ENCODE measurements at regions not wholly inside any gene's neighbourhood (a gene's known extent, or its start where the extent isn't known, plus 50 kb on each side); places are given as distances from the start of the nearest gene placed in this dataset.
A peak's percentile ranks its signal among the peaks of the same experiment; 100 is the strongest.

GRCh38 chr2:142561656-142562055 lies 315.8 kb upstream of the KYNU start:
- Histone ChIP-seq H4K5ac (ENCODE audit: insufficient read length, low read depth, low read length) (no peak overlapping the region), H3K4me1 (ENCODE audit: insufficient read depth, low read length) (no peaks in the 10 kb centered on the region; the same call in 1 of the 2 replicates), H2BK12ac (ENCODE audit: insufficient read length, low read depth, low read length) (no peak overlapping the region), H4K20me1 (ENCODE audit: control insufficient read depth, insufficient read depth, insufficient read length) (no peaks in the 10 kb centered on the region), H3K27me3 (ENCODE audit: insufficient read depth, low read length) (no peaks in the 10 kb centered on the region), H4K8ac (replicated peaks; ENCODE audit: insufficient read length, low read depth, low read length) (no peak overlapping the region), H3K4ac (ENCODE audit: low read depth, low read length) (no peak overlapping the region), H3K9ac (ENCODE audit: extremely low read depth, insufficient read length, low read length) (no peak overlapping the region), H3K79me2 (ENCODE audit: insufficient read depth, low read length) (no peaks in the 10 kb centered on the region), H3K79me1 (ENCODE audit: insufficient read depth, low read depth, low read length, poor library complexity, severe bottlenecking) (no peaks in the 10 kb centered on the region), H2AFZ (ENCODE audit: low read length) (no peak overlapping the region), H4K91ac (ENCODE audit: insufficient read length, low read depth, low read length) (no peak overlapping the region), H2AK5ac (ENCODE audit: insufficient read length, low read length) (no peak overlapping the region), H3K23me2 (ENCODE audit: insufficient read length, low read depth, low read length, poor library complexity, severe bottlenecking) (no peaks in the 10 kb centered on the region), H3K56ac (ENCODE audit: insufficient read length, low read depth, low read length) (no peak overlapping the region), H3K14ac (ENCODE audit: insufficient read depth, low read length) (peak overlapping the region; percentile 3; the same call in 1 of the 2 replicates), H3K4me2 (ENCODE audit: insufficient read depth, insufficient read length, low read length) (no peak overlapping the region), H2BK15ac (ENCODE audit: low read depth, low read length) (no peak overlapping the region), H3T11ph (ENCODE audit: low read length) (no peak overlapping the region), H3K23ac (ENCODE audit: insufficient read length, low read depth, low read length) (no peak overlapping the region), H2BK5ac (ENCODE audit: insufficient read length, low read length) (no peak overlapping the region), H3K9me3 (ENCODE audit: control insufficient read depth, low read depth, low read length) (no peaks in the 10 kb centered on the region), H2BK120ac (ENCODE audit: low read depth, low read length, poor library complexity, severe bottlenecking) (no peak overlapping the region), H3K27ac (ENCODE audit: insufficient read length, low read depth, low read length) (no peak overlapping the region), H3K18ac (ENCODE audit: insufficient read length, low read depth, low read length) (no peak overlapping the region), H2BK20ac (ENCODE audit: low read depth, low read length, poor library complexity, severe bottlenecking) (no peak overlapping the region)
- Mint-ChIP-seq H3K27me3 (ENCODE audit: low read depth) (no peaks in the 10 kb centered on the region), H3K9me3 (no peaks in the 10 kb centered on the region), H3K36me3 (ENCODE audit: insufficient read depth in 1 of 3, low read depth in 3 of 3) (no peaks in the 10 kb centered on the region; a peak in 2 of 7 replicates), H3K4me1 (no peaks in the 10 kb centered on the region), H3K4me3 (no peak overlapping the region), H3K27ac (no peak overlapping the region)
- WGBS (ENCODE audit: extremely low coverage, insufficient read length, low lambda C conversion rate), result no CpG with 5 or more reads among the region's 6 CpGs
- TF ChIP-seq CTCF (conservative IDR thresholded peaks at IDR 0.05), result no peak
- no peak for DNase-seq

Data from H9 (cell line).